PFSK-1 (cell line): ENCODE measurements at regions not wholly inside any gene's neighbourhood (a gene's known extent, or its start where the extent isn't known, plus 50 kb on each side); places are given as distances from the start of the nearest gene placed in this dataset.

ENCODE experiments used
- FOXP2 ChIP-seq: optimal IDR thresholded peaks from 2 replicates; pipeline ENCODE3; 2011; ENCODE audit warnings: borderline replicate concordance, control low read depth, inconsistent platforms; ENCODE audit not compliant: insufficient read depth; ENCODE audit errors: extremely low read length, extremely low read depth
- POLR2AphosphoS5 ChIP-seq: IDR thresholded peaks from 2 replicates; pipeline ENCODE4 v1.6.1; 2012; ENCODE audit warnings: low read depth, mild to moderate bottlenecking, control low read depth, low read length, moderate library complexity
- REST ChIP-seq, 2 experiments: IDR thresholded peaks; 2 replicates each; pipeline versions ENCODE4 v1.6.1 to v1.8.0; 2011 to 2012; ENCODE audit warnings: low read depth in 2 of 2, low read length in 2 of 2, control low read depth in 1 of 2, inconsistent platforms in 1 of 2, mild to moderate bottlenecking in 1 of 2, moderate library complexity in 1 of 2; ENCODE audit not compliant: insufficient read depth in 1 of 2
- SIN3A ChIP-seq: IDR thresholded peaks from 2 replicates; pipeline ENCODE4 v1.6.1; 2012; ENCODE audit warnings: mild to moderate bottlenecking, low read length, moderate library complexity, borderline replicate concordance; ENCODE audit not compliant: insufficient read depth
- TAF1 ChIP-seq: IDR thresholded peaks from 2 replicates; pipeline ENCODE4 v1.6.1; 2012; ENCODE audit warnings: low read length, control low read depth, borderline replicate concordance; ENCODE audit not compliant: insufficient read depth

GRCh38 chr6:139475646-139476045, 101.2 kb upstream of the CITED2 start:
- TF ChIP-seq POLR2AphosphoS5 (no peak), FOXP2 (no peak), TAF1 (no peak), REST (IDR thresholded peaks at IDR 0.05; ENCODE audit: insufficient read depth in 1 of 2, low read depth in 2 of 2, low read length in 2 of 2) (no peak), SIN3A (no peak)

GRCh38 chr6:139475241-139475640, 100.8 kb upstream of the CITED2 start:
- TF ChIP-seq REST (IDR thresholded peaks at IDR 0.05; ENCODE audit: insufficient read depth in 1 of 2, low read depth in 2 of 2, low read length in 2 of 2) (no peak), TAF1 (no peak)

- no peak for TF ChIP-seq REST (IDR thresholded peaks at IDR 0.05; ENCODE audit: insufficient read depth in 1 of 2, low read depth in 2 of 2, low read length in 2 of 2)
- no peak for TF ChIP-seq SIN3A
- TF ChIP-seq POLR2AphosphoS5: no peak
- TF ChIP-seq TAF1: no peak
- no peak for TF ChIP-seq FOXP2
These were observed 100.0 kb upstream of the CITED2 start for GRCh38 chr6:139474145-139475108.

- no peak for TF ChIP-seq REST (IDR thresholded peaks at IDR 0.05; ENCODE audit: insufficient read depth in 1 of 2, low read depth in 2 of 2, low read length in 2 of 2)
- TF ChIP-seq FOXP2: no peak
- no peak for TF ChIP-seq TAF1
- no peak for TF ChIP-seq SIN3A
- TF ChIP-seq POLR2AphosphoS5: no peak
These were observed 99.3 kb upstream of the CITED2 start for GRCh38 chr6:139473731-139474130.

- TF ChIP-seq POLR2AphosphoS5 (no peak), TAF1 (no peak), REST (IDR thresholded peaks at IDR 0.05; ENCODE audit: insufficient read depth in 1 of 2, low read depth in 2 of 2, low read length in 2 of 2) (no peak), SIN3A (no peak), FOXP2 (no peak)
These were observed 98.8 kb upstream of the CITED2 start for GRCh38 chr6:139473231-139473701.
